ENCODE measurements at regions not wholly inside any gene's neighbourhood (a gene's known extent, or its start where the extent isn't known, plus 50 kb on each side); places are given as distances from the start of the nearest gene placed in this dataset.

- dilution Hi-C loops (cut with MboI; ENCODE audit: extremely low pct_ligation_motif_present, low sequenced_read_pairs), result no loop called here
- no peak for FAIRE-seq
- DNase-seq (ENCODE audit: low read depth, low spot score), result no peak
Observed at GRCh38 chr19:32188921-32189320, 156.5 kb upstream of the ZNF507 start.

GRCh38 chr19:32189956-32190706 is 155.3 kb upstream of the ZNF507 start:
- Histone ChIP-seq H3K9ac (ENCODE audit: control insufficient read depth, extremely low read depth, insufficient read depth, low read length) (no peak overlapping the region), H3K4me3 (ENCODE audit: control insufficient read depth in 2 of 3, extremely low read depth in 1 of 3, insufficient read depth in 2 of 3, low read depth in 1 of 3, low read length in 3 of 3) (no peak overlapping the region), H3K9me3 (ENCODE audit: control insufficient read depth, low read depth, low read length) (peaks cover 2% of the 10 kb centered on the region), H3K4me1 (ENCODE audit: control insufficient read depth, extremely low read depth, insufficient read depth, low read length) (no peaks in the 10 kb centered on the region), H3K79me2 (ENCODE audit: control insufficient read depth, insufficient read depth, low read length) (no peaks in the 10 kb centered on the region), H3K27ac (ENCODE audit: control insufficient read depth, insufficient read depth, low read length) (no peak overlapping the region), H3K36me3 (ENCODE audit: control insufficient read depth in 2 of 2, extremely low read depth in 1 of 2, insufficient read depth in 2 of 2, low read length in 2 of 2) (no peaks in the 10 kb centered on the region), H3K4me2 (ENCODE audit: control insufficient read depth, extremely low read depth, insufficient read depth, low read depth, low read length) (no peak overlapping the region), H3K27me3 (ENCODE audit: control insufficient read depth, extremely low read depth, insufficient read depth, low read length) (no peaks in the 10 kb centered on the region), H3K9me1 (ENCODE audit: control insufficient read depth, extremely low read depth, insufficient read depth, low read length) (no peaks in the 10 kb centered on the region), H2AFZ (ENCODE audit: control insufficient read depth, low read length) (no peak overlapping the region), H4K20me1 (ENCODE audit: control insufficient read depth, extremely low read depth, insufficient read depth, low read length) (no peaks in the 10 kb centered on the region)
- DNase-seq (ENCODE audit: low read depth, low spot score), result no peak
- FAIRE-seq, result no peak
- no peak for TF ChIP-seq EZH2 (IDR thresholded peaks at IDR 0.05; ENCODE audit: low read length)
- TF ChIP-seq CTCF (optimal IDR thresholded peaks at IDR 0.05 in 1 of 3, IDR thresholded peaks at IDR 0.05 in 1 of 3, conservative IDR thresholded peaks at IDR 0.05 in 1 of 3; ENCODE audit: extremely low read depth in 1 of 3, insufficient read depth in 2 of 3, low read length in 3 of 3), result no peak
- dilution Hi-C loops (cut with MboI; ENCODE audit: extremely low pct_ligation_motif_present, low sequenced_read_pairs), result no loop called here

More at GRCh38 chr19:32188921-32189320, 156.5 kb upstream of the ZNF507 start:
- no peak overlapping the region for H2AFZ ChIP-seq (ENCODE audit: control insufficient read depth, low read length)
- no peaks in the 10 kb centered on the region for H4K20me1 ChIP-seq (ENCODE audit: control insufficient read depth, extremely low read depth, insufficient read depth, low read length)
- peaks cover 2% of the 10 kb centered on the region for H3K9me3 ChIP-seq (ENCODE audit: control insufficient read depth, low read depth, low read length)
- H3K9ac ChIP-seq (ENCODE audit: control insufficient read depth, extremely low read depth, insufficient read depth, low read length), result no peak overlapping the region
- H3K27ac ChIP-seq (ENCODE audit: control insufficient read depth, insufficient read depth, low read length), result no peak overlapping the region
- no peaks in the 10 kb centered on the region for H3K36me3 ChIP-seq (ENCODE audit: control insufficient read depth in 2 of 2, extremely low read depth in 1 of 2, insufficient read depth in 2 of 2, low read length in 2 of 2)
- no peaks in the 10 kb centered on the region for H3K27me3 ChIP-seq (ENCODE audit: control insufficient read depth, extremely low read depth, insufficient read depth, low read length)
- H3K79me2 ChIP-seq (ENCODE audit: control insufficient read depth, insufficient read depth, low read length), result no peaks in the 10 kb centered on the region
- no peaks in the 10 kb centered on the region for H3K9me1 ChIP-seq (ENCODE audit: control insufficient read depth, extremely low read depth, insufficient read depth, low read length)
- TF ChIP-seq CTCF (optimal IDR thresholded peaks at IDR 0.05 in 1 of 3, IDR thresholded peaks at IDR 0.05 in 1 of 3, conservative IDR thresholded peaks at IDR 0.05 in 1 of 3; ENCODE audit: extremely low read depth in 1 of 3, insufficient read depth in 2 of 3, low read length in 3 of 3) (no peak), EZH2 (IDR thresholded peaks at IDR 0.05; ENCODE audit: low read length) (no peak)
- no peak overlapping the region for H3K4me3 ChIP-seq (ENCODE audit: control insufficient read depth in 2 of 3, extremely low read depth in 1 of 3, insufficient read depth in 2 of 3, low read depth in 1 of 3, low read length in 3 of 3)
- H3K4me2 ChIP-seq (ENCODE audit: control insufficient read depth, extremely low read depth, insufficient read depth, low read depth, low read length), result no peak overlapping the region
- H3K4me1 ChIP-seq (ENCODE audit: control insufficient read depth, extremely low read depth, insufficient read depth, low read length), result no peaks in the 10 kb centered on the region

All from keratinocyte (primary cell).